GM23338 (cell line): ENCODE measurements at regions not wholly inside any gene's neighbourhood (a gene's known extent, or its start where the extent isn't known, plus 50 kb on each side); places are given as distances from the start of the nearest gene placed in this dataset.

Experiments used
- ATAC-seq: fragments of 200-7000 bp; cut with Tn5 transposase; 3 replicates; pipeline ENCODE4 v1.9.1; 2020
- DNase-seq: peaks from one replicate; pipeline ENCODE4 v3.0.0-alpha.2; 2015; ENCODE audit warnings: low spot score
- H2AFZ ChIP-seq: fragments of 200-600 bp; sonication (generic); 2 replicates; pipeline ENCODE4 v1.8.0; 2016; ENCODE audit warnings: antibody characterized with exemption, mild to moderate bottlenecking, moderate library complexity
- H3F3A ChIP-seq: fragments of 200-600 bp; sonication (generic); replicated peaks from 2 replicates; pipeline ENCODE4 v1.8.0; 2017; ENCODE audit warnings: antibody characterized with exemption, mixed run types, low read depth
- H3K27ac ChIP-seq: fragments of 200-600 bp; sonication (generic); 2 replicates; pipeline ENCODE4 v1.6.1; 2016; ENCODE audit warnings: low read depth
- H3K27me3 ChIP-seq: fragments of 200-600 bp; sonication (generic); 2 replicates; pipeline ENCODE4 v1.8.0; 2016; ENCODE audit warnings: mild to moderate bottlenecking, mixed run types, moderate library complexity; ENCODE audit not compliant: insufficient read depth
- H3K36me3 ChIP-seq: fragments of 200-600 bp; sonication (generic); 2 replicates; pipeline ENCODE4 v1.8.0; 2016; ENCODE audit warnings: mild to moderate bottlenecking; ENCODE audit not compliant: insufficient read depth
- H3K4me1 ChIP-seq: fragments of 200-600 bp; sonication (generic); 2 replicates; pipeline ENCODE4 v1.8.0; 2016; ENCODE audit warnings: mild to moderate bottlenecking, moderate library complexity; ENCODE audit not compliant: insufficient read depth
- H3K4me2 ChIP-seq: fragments of 200-600 bp; sonication (generic); 2 replicates; pipeline ENCODE4 v1.7.1; 2017; ENCODE audit warnings: mixed run types
- H3K4me3 ChIP-seq: fragments of 200-600 bp; sonication (generic); 2 replicates; pipeline ENCODE4 v1.6.1; 2016; ENCODE audit warnings: mixed run types
- H3K79me2 ChIP-seq: fragments of 200-600 bp; sonication (generic); replicated peaks from 2 replicates; pipeline ENCODE4 v1.8.0; 2017; ENCODE audit warnings: mild to moderate bottlenecking; ENCODE audit not compliant: insufficient read depth
- H3K9me2 ChIP-seq: fragments of 200-600 bp; sonication (generic); 2 replicates; pipeline ENCODE4 v1.8.0; 2017; ENCODE audit not compliant: insufficient read depth
- H4K20me1 ChIP-seq: fragments of 200-600 bp; sonication (generic); replicated peaks from 2 replicates; pipeline ENCODE4 v1.8.0; 2017; ENCODE audit warnings: mild to moderate bottlenecking; ENCODE audit not compliant: insufficient read depth
- H3K27ac Mint-ChIP-seq: 2 replicates; pipeline ENCODE4 v1.8.0; 2020; ENCODE audit warnings: inconsistent platforms, mild to moderate bottlenecking, moderate library complexity, mixed read lengths
- H3K27me3 Mint-ChIP-seq: 3 replicates; pipeline ENCODE4 v1.8.0; 2022; ENCODE audit warnings: low read depth, mild to moderate bottlenecking, moderate library complexity, mixed read lengths, inconsistent platforms; ENCODE audit not compliant: insufficient read depth, poor library complexity
- H3K36me3 Mint-ChIP-seq: 3 replicates; pipeline ENCODE4 v1.8.0; 2021; ENCODE audit warnings: low read depth, mild to moderate bottlenecking, inconsistent platforms, moderate library complexity, mixed read lengths
- H3K4me1 Mint-ChIP-seq: 3 replicates; pipeline ENCODE4 v1.8.0; 2020; ENCODE audit warnings: mild to moderate bottlenecking, inconsistent platforms, mixed read lengths
- H3K4me3 Mint-ChIP-seq: 3 replicates; pipeline ENCODE4 v1.8.0; 2021; ENCODE audit warnings: moderate library complexity, mild to moderate bottlenecking, inconsistent platforms, mixed read lengths
- H3K9me3 Mint-ChIP-seq: 3 replicates; pipeline ENCODE4 v1.8.0; 2020; ENCODE audit warnings: moderate library complexity, mild to moderate bottlenecking, inconsistent platforms, mixed read lengths
- CREB1 ChIP-seq: fragments of 250-450 bp; sonication (Bioruptor Pico); IDR thresholded peaks from 2 replicates; pipeline ENCODE4 v1.5.0; 2020; ENCODE audit warnings: low read depth, mild to moderate bottlenecking, moderate library complexity
- CTCF ChIP-seq, 2 experiments: fragments of 200-600 bp in 1 of 2; sonication (generic) in 1 of 2; conservative IDR thresholded peaks; 2 replicates each; pipeline versions ENCODE4 v1.5.1 to v1.6.1; 2016 to 2017; ENCODE audit warnings: antibody characterized with exemption in 2 of 2, low read depth in 2 of 2, mild to moderate bottlenecking in 2 of 2, moderate library complexity in 1 of 2
- ETS1 ChIP-seq: IDR thresholded peaks from 2 replicates; pipeline ENCODE4 v1.6.1; 2016; ENCODE audit warnings: antibody characterized with exemption
- EZH2 ChIP-seq: fragments of 200-600 bp; sonication (generic); IDR thresholded peaks from one replicate; pipeline ENCODE4 v1.8.0; 2017; ENCODE audit warnings: antibody characterized with exemption, mild to moderate bottlenecking, low read depth; ENCODE audit not compliant: unreplicated experiment
- EZH2phosphoT487 ChIP-seq: fragments of 200-600 bp; sonication (generic); IDR thresholded peaks from one replicate; pipeline ENCODE4 v1.8.1; 2018; ENCODE audit warnings: antibody characterized with exemption; ENCODE audit not compliant: unreplicated experiment
- JUNB ChIP-seq: IDR thresholded peaks from one replicate; pipeline ENCODE4 v1.6.1; 2016; ENCODE audit warnings: antibody characterized with exemption; ENCODE audit not compliant: unreplicated experiment
- NANOG ChIP-seq: IDR thresholded peaks from 2 replicates; pipeline ENCODE4 v1.6.1; 2016; ENCODE audit warnings: antibody characterized with exemption, borderline replicate concordance
- POLR2AphosphoS5 ChIP-seq: IDR thresholded peaks from 2 replicates; pipeline ENCODE4 v1.6.1; 2016; ENCODE audit warnings: antibody characterized with exemption, low read depth
- REST ChIP-seq: IDR thresholded peaks from one replicate; pipeline ENCODE4 v1.6.1; 2018; ENCODE audit warnings: antibody characterized with exemption; ENCODE audit not compliant: unreplicated experiment
- STAT1 ChIP-seq: IDR thresholded peaks from one replicate; pipeline ENCODE4 v1.6.1; 2016; ENCODE audit warnings: antibody characterized with exemption; ENCODE audit not compliant: unreplicated experiment
- ZNF114 ChIP-seq: fragments of 250-450 bp; sonication (Bioruptor Pico); IDR thresholded peaks from 2 replicates; pipeline ENCODE4 v1.5.0; 2020; ENCODE audit warnings: mild to moderate bottlenecking, moderate library complexity
- ZNF331 ChIP-seq: fragments of 250-450 bp; sonication (Bioruptor Pico); IDR thresholded peaks from 2 replicates; pipeline ENCODE4 v1.5.0; 2020; ENCODE audit warnings: low read depth, mild to moderate bottlenecking, moderate library complexity
- ZNF462 ChIP-seq: fragments of 250-450 bp; sonication (Bioruptor Pico); IDR thresholded peaks from 2 replicates; pipeline ENCODE4 v1.5.0; 2020; ENCODE audit warnings: mild to moderate bottlenecking, moderate library complexity

- Histone ChIP-seq H3K4me2 (no peak overlapping the region), H2AFZ (no peak overlapping the region), H3F3A (0 out of 2 replicates have a peak, but pooled peaks cover 3% of the 10 kb centered on the region), H3K36me3 (no peaks in the 10 kb centered on the region), H3K27ac (no peak overlapping the region), H3K4me1 (peaks cover 16% of the 10 kb centered on the region), H3K27me3 (peaks cover 38% of the 10 kb centered on the region), H3K9me2 (no peaks in the 10 kb centered on the region; the same call in 1 of the 2 replicates), H4K20me1 (no peaks in the 10 kb centered on the region), H3K4me3 (no peak overlapping the region), H3K79me2 (no peaks in the 10 kb centered on the region)
- no peaks in the 10 kb centered on the region; the same call in 2 of the 3 replicates for H3K36me3 Mint-ChIP-seq
- ATAC-seq (no peak), DNase-seq (no peak)
- peaks cover 18% of the 10 kb centered on the region for H3K4me1 Mint-ChIP-seq
- TF ChIP-seq EZH2 (no peak), ETS1 (no peak), CREB1 (no peak), ZNF462 (CRISPR knock-in tag) (no peak), JUNB (no peak), EZH2phosphoT487 (no peak), POLR2AphosphoS5 (no peak), NANOG (no peak), CTCF (conservative IDR thresholded peaks at IDR 0.05; ENCODE audit: low read depth in 2 of 2) (no peak), REST (no peak), ZNF331 (no peak), STAT1 (no peak), ZNF114 (CRISPR knock-in tag) (no peak)
- H3K27ac Mint-ChIP-seq = no peak overlapping the region
- no peak overlapping the region for H3K4me3 Mint-ChIP-seq
- H3K9me3 Mint-ChIP-seq = peaks cover 3% of the 10 kb centered on the region; the same call in 1 of the 3 replicates
- H3K27me3 Mint-ChIP-seq = peaks cover 62% of the 10 kb centered on the region
These were observed 167.6 kb upstream of the SMIM23 start for GRCh38 chr5:171617817-171618591.
